ENCODE measurements at regions not wholly inside any gene's neighbourhood (a gene's known extent, or its start where the extent isn't known, plus 50 kb on each side); places are given as distances from the start of the nearest gene placed in this dataset.

DNA sequence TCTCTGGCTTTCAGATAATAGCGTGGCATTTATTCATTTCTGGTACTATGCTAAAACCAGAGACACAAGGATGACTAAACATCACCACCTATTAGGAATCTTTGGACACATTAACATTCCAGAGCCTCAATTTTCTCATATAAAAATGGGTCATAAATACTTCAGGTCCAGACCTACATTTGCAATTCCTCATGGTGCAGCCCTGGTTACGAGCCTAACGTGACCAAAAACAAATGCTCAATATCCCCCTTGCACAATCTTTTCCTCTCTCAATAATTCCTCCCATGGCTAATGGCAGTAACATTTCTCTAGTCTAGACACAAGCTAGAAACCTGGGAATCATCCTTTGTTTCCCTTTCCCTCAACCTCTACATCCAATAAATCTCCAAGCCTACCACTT is 112.8 kb upstream of the NABP1 start:
- DNase-seq, result no peak

DNA sequence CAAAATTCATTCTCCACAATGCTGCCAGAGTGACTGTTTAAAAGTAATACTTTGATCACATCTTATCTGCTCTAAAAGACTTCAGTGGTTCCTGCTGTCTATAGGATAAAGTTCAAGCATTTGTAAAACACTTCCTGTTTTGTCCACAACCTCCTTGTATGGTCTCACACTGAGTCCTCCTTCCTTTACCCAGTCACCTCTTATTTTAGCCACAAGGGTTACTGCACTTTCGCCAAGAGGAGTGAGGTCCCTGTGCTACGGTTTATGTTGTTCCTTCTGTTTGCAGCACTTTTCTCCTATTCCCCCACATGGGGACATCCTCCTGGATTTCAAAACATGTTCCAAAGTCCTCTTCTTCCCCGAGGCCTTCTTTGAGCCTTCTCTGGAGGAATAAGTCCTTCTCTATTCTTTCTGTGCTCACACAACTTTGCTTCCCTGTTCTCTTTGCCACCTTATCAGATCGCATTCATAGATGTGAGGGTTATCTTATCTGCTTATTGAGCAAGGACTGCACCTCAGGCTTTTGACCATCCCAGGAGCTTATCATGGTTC is 112.2 kb upstream of the NABP1 start:
- peak; percentile 79 for DNase-seq

DNA sequence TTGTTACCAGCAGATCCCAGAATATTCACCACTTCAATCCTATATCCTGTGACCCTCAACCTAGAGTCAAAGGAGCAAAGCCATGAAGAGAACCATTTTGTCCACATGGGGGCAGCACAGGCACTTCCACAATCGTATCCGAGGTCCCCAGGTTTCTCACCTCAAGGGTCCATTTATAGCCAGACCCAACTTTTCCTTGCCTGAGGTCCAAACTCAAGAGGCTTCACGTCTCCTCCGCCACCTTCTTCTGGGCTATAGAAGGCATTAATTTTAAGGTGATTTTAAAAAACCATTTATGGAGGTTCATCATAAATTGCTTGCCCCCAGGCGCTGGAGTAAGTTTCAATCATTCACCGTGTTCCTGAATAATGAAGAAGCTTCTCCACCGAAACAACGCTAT is 111.6 kb upstream of the NABP1 start:
- peak; percentile 87 for DNase-seq

DNA sequence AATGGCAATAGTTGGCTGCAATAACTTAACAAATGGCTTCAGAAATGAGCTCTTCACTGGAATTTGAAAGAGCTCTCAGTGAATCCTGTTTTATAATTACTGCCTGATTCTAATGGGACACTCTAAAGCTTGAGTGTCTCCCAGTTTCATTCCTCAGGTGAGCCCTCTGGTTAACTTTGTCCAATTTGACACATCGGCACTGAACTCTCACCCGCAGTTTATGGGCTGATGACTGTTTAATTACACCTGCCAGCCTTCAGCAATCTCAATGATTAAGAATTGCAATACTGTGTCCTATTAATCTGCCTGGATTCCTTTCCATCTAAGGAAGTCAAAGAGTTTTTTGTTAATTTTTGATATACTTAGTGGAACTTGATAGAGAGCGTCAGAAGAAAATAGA is 110.7 kb upstream of the NABP1 start:
- no peak for DNase-seq

DNA sequence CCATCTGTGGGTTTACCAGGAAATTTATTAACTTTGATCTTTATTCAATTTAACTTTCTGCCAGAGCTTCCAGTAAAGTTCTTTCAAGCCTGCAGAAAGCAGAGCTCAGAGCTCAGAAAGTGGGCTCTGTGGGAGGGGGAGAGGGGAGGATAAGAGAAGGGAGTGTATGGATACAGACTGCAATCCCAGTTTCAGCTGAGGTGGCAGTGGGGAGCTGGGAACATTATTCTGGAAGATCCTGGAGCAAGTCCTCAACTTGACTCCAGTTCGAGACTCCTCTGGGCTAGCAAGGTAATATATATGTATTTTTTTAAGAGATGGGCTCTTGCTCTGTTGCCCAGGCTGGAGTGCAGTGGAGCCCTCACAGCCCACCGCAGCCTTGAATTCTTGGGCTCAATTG is 108.9 kb upstream of the NABP1 start:
- DNase-seq, result no peak

DNA sequence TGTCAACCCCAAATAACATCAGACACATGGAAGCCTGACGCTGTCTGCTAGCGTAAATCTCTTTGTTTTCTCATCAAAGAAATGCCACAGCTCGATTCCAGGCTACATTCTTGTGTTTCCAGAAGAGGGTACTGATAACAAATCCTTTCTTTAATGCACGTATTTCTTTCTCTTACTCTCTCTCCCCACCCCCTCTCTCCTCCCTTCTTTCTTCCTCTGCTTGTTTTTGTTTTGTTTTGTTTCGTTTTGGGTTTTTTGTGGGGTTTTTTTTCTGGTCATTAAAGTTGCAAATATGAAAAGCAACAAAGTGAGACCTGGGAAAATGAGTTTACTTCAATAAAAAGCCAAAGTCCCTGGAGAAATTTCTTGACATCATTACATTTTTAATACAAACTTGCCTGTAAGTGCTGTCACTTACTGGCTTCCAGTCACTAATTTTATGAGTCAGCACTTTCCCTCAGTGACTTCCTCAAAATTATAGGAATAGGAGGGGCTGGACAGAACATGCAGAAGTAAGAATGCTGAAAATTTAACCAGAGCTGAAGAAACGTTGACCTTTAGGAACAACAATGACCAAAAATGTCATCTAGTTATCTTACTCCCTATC is 106.7 kb upstream of the NABP1 start:
- DNase-seq, result peak; percentile 78

DNA sequence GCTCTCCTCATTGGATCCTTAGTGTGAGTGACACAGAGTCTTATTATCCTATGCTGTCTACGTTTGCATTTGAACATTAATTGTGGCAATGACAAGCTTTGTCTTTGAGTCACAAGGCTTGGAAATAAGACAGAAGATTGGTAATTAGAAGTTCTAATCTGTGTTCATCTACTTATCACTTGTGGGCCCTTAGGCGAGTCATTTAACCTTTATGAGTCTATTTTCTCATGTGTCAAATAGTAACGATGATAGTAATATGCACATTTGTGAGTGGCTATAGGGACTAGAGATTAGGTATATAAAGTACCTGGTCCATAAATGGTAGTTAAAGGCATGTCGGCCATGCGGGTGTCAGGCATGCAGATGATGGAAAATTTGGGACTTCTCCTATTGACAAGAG is 105.6 kb upstream of the NABP1 start:
- no peak for DNase-seq

DNA sequence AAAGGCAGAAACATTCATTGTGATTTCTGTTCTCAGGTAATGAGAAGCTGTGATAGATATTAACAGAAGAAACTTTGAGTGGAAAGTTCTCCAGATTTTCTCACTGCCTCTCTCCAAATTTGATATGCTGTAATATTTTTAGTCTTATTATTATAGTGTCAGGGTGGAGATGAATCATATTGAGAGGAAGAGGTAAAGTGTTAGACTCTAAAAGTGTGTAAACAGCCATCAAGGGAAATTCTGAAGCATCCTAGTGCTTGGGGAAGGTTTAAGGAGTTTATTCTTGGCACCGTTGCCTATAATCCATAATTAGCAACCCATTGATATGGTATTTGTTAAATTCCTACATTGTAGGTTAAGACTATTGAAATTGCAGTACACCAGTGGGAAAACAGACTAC is 104.7 kb upstream of the NABP1 start:
- DNase-seq, result no peak

DNA sequence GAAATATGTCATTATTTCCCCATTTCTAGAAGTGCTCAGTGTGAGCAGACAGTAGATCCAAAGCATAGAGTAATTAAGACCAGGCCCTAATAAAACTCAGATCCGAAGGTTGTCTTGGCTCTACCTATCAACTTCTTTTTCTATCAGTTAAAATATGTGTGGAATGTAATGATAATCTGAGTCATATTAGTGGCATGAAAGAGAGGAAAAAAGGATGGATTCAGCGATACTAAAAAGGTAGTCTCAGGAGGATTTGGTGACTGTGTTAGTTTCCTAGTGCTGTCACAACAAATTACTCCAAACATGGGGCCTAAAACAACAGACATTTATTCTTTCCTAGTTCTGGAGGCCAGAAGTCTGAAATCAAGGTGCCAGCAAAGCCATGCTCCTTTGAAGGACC is 103.7 kb upstream of the NABP1 start:
- DNase-seq, result no peak

DNA sequence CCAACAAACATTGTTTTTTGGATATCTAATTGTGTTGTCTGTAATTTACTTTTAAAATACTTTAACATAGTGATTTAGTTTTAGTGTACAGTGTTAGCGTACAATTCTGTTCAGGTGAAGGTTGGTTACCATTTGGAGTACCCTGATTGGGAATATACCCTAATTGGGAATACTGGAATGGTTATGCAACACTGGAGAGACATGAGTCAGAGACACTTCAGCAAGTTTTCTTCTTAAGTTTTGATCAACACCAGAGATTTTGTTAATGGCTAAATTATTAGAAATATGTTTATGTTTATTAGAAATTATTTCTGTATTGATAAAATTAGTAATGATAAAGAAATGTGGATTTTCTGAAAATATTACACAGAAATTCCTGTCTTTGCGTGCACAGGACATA is 100.3 kb upstream of the NABP1 start:
- no peak for DNase-seq

DNA sequence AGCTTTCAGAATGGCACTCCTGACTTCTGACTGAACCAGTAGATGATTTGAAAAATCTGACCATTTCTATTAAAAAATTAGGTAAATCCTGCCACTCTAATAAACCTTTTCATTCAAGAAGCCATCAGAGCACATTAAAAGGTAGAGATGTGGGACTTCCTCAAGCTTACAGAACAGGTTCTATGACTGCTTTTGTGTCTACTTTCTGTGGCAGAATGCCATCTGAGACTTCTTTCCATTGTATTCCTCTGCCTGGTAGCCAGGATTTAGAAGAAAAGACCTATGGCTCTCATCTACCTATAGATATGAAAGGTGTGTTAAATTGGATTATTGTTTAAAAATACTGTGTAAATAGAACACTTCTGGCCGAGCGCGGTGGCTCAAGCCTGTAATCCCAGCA is 99.9 kb upstream of the NABP1 start:
- DNase-seq, result no peak

DNA sequence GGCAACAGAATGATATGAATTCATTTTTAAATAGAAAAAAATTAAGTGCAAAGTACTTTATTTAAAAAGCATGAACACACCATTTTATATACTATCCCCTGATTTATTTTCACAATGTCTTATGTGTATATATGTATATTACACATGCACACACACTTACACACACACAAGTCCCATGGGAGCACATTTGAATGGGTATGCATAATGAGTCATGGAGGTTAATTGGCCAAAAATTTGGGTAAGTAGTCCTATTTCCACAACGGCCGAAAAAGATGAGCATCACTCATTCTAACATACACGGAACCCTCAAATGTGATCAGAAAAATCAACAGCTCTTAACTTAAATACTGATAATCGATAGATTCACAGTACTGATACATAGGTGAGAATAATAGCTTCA is 97.4 kb upstream of the NABP1 start:
- no peak for DNase-seq

DNA sequence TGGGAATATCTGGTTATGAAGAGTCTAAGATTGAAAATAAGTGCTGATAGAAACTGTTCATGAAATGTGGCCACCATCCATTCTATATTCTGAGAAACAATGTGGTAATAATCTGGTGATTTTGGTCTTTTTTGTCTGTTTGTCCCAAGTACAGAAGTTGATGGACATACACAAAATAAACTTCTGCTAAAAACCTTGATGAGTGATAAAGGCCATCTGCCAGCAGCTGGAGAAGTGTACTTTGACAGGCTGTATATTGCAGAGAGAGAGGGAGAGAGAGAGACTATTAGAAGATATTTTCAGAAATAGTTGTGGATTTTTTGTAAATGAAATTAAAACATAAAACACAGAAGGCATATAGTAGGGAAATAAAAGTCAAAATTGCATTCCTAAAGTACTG is 96.9 kb upstream of the NABP1 start:
- DNase-seq, result no peak

DNA sequence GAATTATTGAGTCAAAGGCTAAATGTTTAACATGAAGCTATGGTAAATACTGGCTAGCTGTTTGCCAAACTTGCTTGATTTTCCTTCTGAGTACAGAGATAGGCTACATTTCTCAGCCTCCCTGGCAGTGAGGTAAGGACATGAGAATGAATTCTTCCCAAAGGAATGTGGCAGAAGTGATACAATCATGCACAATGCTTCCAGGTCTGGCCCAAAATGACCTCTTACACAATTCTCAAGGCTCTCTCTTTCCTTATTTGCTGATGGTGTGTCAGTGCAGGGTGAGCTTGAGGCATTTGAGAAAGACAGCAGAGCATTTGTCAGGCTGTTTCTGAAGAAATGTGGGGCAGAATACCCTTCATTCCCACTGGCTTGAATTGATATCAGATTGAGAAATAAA is 95.6 kb upstream of the NABP1 start:
- DNase-seq, result no peak

DNA sequence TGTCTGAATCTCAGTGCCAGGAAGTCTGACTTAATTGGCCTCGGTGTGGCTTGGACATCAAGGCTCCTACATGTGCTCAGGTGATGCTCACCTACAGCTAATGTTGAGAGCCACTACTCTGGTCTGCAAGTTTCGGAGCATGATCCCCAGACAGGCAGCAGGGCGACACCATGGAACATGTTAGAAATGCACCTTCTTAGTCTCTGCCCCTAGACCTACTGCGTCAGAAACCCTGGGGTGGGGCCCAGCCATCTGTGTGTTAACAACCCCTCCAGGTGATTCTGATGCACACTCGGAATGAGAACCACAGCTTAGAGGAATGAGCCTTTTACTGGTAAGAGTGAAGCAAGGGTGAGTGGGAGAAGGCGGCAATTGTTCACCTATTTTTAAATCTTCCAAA is 86.9 kb upstream of the NABP1 start:
- DNase-seq, result no peak

DNA sequence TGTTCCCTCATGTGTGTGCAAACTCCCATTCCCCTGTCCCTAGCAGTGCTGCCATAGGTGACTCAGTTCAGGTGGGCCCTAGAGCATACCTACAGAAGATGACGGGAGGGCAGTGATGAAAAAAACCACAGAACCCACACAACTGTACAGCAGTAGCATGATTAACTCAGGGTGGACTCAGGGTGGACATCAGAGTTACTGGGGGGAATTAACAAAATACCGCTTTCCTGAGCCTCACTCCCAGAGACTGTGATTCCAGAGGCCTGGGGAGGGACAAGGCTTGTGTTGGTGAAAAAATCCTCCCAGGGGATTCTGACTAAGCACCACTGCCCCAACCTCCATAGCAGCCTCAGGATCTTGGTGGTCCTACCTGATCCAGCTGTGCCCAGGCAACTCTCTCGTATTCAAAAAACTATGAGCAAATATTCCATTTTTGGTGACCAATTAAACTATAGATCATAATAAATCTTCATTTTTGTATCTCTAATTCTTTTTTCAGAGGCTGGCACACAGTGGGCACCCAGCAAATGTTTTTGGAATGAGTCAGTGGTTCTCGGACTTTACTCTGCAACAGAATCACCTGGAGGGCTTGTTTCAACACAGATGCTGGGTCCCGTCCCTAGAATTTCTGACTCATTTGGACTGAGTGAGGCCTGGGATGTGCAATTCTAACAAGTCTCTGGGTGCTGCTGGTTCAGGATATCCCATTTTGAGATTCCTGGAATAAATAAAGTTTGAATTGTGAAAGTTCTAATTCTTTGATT is 84.1 kb upstream of the NABP1 start:
- no peak for DNase-seq

DNA sequence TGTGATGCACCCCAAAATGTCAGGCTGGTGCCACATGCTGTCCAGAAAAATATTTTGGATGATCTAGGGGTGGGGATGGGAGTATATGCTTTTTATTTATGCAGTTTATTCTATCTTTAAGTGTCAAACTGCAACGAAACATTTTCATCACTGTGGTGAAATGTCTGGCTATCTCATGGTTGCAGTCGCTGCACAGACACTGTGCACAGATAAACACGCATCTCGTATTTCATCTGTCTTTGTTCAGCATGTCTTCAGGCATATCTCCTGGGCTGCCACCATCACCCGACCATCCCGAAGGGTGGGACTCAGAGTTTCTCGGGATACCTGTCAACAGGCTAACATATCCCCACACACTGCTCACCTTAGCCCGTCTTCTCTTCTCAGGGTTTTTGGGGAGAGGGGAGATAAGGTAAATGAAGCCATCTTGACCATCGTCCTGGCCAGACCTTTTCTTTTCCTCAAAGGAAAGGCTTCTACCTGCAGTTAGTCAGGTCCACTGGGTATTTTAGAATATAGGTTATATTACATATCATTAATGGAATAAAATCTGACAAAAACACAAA is 80.7 kb upstream of the NABP1 start:
- DNase-seq, result peak; percentile 75

DNA sequence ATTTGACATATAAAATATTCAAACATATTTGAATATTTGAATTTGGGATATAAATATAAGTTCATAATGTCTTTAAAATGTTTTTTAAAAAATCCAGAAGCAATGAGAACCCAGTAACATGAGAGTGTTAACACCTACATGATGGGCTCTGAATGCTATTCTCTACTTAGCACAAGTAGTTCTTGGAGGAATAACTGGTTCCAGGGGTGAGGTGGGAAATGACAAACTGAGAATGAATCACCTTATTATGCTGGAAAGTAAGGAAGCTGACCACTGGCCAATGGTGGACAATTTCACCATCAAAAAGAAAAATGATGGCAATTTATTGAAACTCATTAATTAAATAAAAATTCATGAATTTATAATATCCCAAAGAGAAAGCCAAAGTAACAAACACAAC is 79.6 kb upstream of the NABP1 start:
- no peak for DNase-seq

DNA sequence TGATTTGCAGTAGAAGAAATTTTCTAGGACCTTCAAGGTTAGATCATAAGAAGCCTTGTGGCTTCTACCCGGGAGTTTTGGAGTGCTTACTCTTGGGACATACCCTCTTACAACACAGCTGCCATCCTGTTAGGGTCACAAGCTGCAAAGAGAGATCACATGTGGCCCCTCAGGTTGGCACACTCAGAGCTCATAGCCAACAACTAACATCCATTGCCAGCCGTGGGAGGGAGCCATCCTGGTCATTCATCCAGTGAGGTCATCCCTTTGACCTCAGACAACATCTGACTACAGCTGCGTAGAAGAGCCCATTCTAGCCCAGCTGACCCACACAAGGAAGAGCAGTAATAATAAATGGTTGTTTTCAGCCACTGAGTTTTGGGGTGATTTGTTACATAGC is 76.9 kb upstream of the NABP1 start:
- DNase-seq, result no peak

DNA sequence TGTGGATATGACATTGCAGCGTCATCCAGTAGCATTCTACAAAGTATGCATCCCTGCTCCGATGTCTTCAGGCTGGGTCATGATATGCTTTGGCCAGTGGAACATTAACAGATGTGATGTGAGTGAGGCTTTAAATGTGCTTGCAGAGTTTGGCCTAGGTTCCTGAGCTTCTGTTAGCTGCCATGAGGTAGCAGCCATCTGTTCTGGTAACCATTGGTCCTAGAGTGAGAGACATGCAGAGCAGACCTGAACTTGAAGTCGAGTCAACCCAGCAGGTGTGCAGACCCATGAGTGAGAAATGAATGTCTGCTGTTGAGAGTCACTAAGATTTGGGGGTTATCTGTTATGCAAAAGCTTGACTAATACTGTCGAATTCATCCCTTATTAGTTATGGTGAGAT is 73.8 kb upstream of the NABP1 start:
- no peak for DNase-seq

DNA sequence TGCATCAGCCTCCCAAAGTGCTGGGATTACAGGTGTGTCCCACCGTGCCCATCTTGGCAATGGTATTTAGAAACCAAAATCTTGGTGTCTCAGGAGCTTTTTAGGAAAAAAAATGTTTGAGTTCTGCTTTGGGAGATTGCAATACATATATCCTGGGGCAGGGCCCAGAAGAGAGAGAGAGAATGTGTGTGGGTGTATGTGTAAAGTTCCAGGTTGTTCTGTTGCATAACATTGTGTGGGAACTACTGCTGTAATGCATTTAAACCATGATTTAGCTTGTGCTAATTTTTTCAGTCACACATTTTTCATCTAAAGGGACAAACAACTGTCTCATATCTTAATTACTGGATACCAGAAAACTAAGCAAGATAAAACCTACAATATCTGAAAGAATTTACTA is 70.8 kb upstream of the NABP1 start:
- no peak for DNase-seq

DNA sequence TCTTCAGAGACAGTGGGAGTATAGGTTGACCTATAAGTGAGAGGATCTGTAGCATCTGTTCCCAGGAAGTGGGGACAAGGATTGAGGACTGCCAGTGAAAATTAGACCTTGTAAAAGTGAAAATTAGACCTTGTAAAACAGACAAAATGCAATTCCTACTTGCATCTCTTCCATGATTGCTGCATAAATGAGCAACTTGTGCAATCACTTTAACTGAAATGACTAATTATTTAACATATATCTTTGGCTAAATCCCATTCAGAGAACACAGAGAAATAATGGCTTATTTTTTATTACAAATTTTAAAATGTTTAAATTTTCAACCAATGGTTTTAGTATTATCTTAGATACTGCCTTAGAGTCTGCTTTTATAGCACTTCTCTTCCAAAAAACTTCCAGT is 67.2 kb upstream of the NABP1 start:
- DNase-seq, result no peak

DNA sequence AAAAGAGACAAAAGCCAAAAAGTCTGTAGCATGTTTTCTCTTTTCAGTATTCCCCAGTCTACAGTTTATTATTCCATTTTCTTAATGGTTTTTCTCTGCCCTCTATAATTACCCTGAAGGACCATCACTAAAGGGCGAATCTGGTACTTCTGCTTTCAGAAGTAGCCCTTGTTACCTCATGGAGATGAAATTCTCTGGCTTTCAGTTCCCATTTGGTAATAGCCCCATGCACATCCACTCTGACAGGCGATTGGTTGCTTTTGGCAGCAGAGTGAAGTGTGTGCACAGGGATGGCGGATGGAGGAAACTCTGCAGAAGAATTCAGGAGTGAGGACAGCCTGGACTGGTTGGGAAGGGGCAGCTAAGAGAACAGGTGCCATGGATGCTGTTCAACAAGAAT is 66.3 kb upstream of the NABP1 start:
- no peak for DNase-seq

DNA sequence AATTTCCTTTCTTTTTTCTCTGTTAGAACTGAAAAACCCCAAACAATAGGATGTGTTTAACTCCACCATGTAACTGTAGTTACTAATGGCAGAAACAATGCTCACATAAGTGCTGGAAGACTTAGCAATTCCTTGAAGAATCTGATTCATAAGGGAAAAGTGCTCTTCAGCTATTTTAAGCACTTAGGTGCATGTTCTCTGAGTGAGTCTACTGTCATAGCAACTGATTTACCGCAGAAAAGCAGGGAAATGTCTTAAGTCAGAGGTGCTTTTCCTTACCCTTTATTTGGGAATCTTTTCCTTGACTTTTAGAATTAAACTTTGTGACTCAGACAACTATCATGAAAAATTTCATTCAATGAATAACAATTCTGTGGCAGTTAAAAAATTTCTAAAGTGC is 65.4 kb upstream of the NABP1 start:
- DNase-seq, result no peak

DNA sequence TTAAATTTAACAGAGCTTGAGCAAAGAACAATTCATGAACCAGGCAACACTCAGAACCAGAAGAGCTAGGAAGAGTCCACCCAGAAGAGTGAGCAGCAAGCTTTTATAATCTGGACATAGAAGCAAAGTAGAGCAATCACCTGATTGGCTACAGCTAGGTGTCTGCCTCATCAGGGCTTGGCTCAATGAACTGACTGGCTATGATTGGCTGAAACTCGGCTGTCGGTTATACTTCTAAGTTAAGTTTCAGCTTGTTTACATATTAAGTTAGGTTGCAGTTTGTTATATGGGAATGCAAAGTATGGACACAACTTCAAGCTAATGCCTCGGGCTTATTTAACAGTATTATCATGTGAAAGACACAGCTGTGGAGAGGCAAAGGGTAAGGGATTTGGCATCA is 63.2 kb upstream of the NABP1 start:
- no peak for DNase-seq
